Esophagus squamous epithelium (tissue), 4 donors: ENCODE measurements at regions not wholly inside any gene's neighbourhood (a gene's known extent, or its start where the extent isn't known, plus 50 kb on each side); places are given as distances from the start of the nearest gene placed in this dataset.

Experiments
- CTCF ChIP-seq, 6 experiments: fragments of 450-650 bp in 4 of 6; fragments of 200-600 bp in 2 of 6; sonication (generic) in 2 of 6; IDR thresholded peaks; one replicate each; pipeline ENCODE4 v1.5.1; 2016 to 2019; ENCODE audit warnings: antibody characterized with exemption in 6 of 6, mild to moderate bottlenecking in 4 of 6, moderate library complexity in 4 of 6
- POLR2A ChIP-seq, 4 donors: fragments of 450-650 bp; IDR thresholded peaks; one replicate each; pipeline ENCODE4 v1.6.1; 2017; ENCODE audit warnings: antibody characterized with exemption in 4 of 4, mild to moderate bottlenecking in 4 of 4, moderate library complexity in 3 of 4

DNA sequence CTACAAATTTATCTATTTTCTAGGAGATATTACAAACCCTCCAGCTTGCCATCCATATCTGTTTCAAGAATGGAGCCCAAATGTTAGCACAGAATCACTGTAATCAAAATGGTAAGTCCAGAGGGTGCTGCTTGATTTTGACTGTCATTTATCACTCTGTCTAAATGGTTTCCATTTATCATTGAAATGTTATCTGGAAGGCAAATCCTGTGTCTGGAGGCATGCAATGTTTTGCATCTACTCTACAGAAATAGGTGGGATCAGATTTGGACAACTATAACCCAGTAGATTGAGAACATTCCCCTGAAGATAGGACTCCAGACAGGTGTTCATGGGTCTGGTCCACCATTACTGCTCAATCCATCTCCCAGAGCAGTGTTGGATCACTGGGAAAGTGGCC is 128.7 kb downstream of the MAIP1 start:
- TF ChIP-seq CTCF (IDR thresholded peaks at IDR 0.05) (no peak), POLR2A (IDR thresholded peaks at IDR 0.05) (no peak)
